RWPE2 (cell line): ENCODE measurements at regions not wholly inside any gene's neighbourhood (a gene's known extent, or its start where the extent isn't known, plus 50 kb on each side); places are given as distances from the start of the nearest gene placed in this dataset.
"Not testable (repeated sequence)": the region's sequence is repeated elsewhere in the genome, so short reads cannot be mapped to it uniquely, and the experiment has no call there.

Experiments
- ATAC-seq: fragments of 200-7000 bp; cut with Tn5 transposase; 3 replicates; pipeline ENCODE4 v1.9.1; 2021; ENCODE audit warnings: low read depth
- DNase-seq: peaks from one replicate; pipeline ENCODE4 v3.0.0-alpha.2; 2020; ENCODE audit warnings: low spot score
- H3K27ac ChIP-seq: fragments of 450-650 bp; 2 replicates; pipeline ENCODE4 v1.5.1; 2017; ENCODE audit warnings: mild to moderate bottlenecking; ENCODE audit not compliant: poor library complexity, severe bottlenecking
- H3K27me3 ChIP-seq: fragments of 250-450 bp; sonication (Bioruptor Pico); 2 replicates; pipeline ENCODE4 v1.5.1; 2021; ENCODE audit warnings: mild to moderate bottlenecking, moderate library complexity; ENCODE audit not compliant: insufficient read depth, poor library complexity, severe bottlenecking
- H3K36me3 ChIP-seq: fragments of 250-450 bp; sonication (Bioruptor Pico); 2 replicates; pipeline ENCODE4 v1.5.1; 2020; ENCODE audit warnings: low read depth, mild to moderate bottlenecking, moderate library complexity
- H3K4me1 ChIP-seq: fragments of 250-450 bp; sonication (Bioruptor Pico); 2 replicates; pipeline ENCODE4 v1.5.1; 2021; ENCODE audit warnings: mild to moderate bottlenecking, moderate library complexity; ENCODE audit not compliant: insufficient read depth, poor library complexity, severe bottlenecking
- H3K4me3 ChIP-seq: fragments of 250-450 bp; sonication (Bioruptor Pico); 2 replicates; pipeline ENCODE4 v1.5.1; 2021; ENCODE audit warnings: mild to moderate bottlenecking, moderate library complexity; ENCODE audit not compliant: severe bottlenecking
- H3K9me3 ChIP-seq: fragments of 250-450 bp; sonication (Bioruptor Pico); 2 replicates; pipeline ENCODE4 v1.5.1; 2021; ENCODE audit warnings: mild to moderate bottlenecking, moderate library complexity; ENCODE audit not compliant: severe bottlenecking
- CTCF ChIP-seq: fragments of 450-650 bp; IDR thresholded peaks from one replicate; pipeline ENCODE4 v1.5.1; 2017; ENCODE audit warnings: mild to moderate bottlenecking, moderate library complexity; ENCODE audit not compliant: poor library complexity, severe bottlenecking

- no peaks in the 10 kb centered on the region for H3K9me3 ChIP-seq
- H3K36me3 ChIP-seq, result no peaks in the 10 kb centered on the region
- no peak for DNase-seq
- no peaks in the 10 kb centered on the region for H3K27me3 ChIP-seq
- no peaks in the 10 kb centered on the region for H3K4me1 ChIP-seq
- TF ChIP-seq CTCF, result no peak
- no peak for ATAC-seq
- no peak overlapping the region for H3K27ac ChIP-seq
- H3K4me3 ChIP-seq, result no peak overlapping the region
Observed at GRCh38 chr3:75321060-75321459, 343.1 kb upstream of the FRG2C start.

GRCh38 chr3:75323936-75324335 lies 340.2 kb upstream of the FRG2C start:
- not testable (repeated sequence) for DNase-seq, H3K9me3 ChIP-seq, H3K4me1 ChIP-seq, H3K27me3 ChIP-seq, H3K27ac ChIP-seq, H3K4me3 ChIP-seq, H3K36me3 ChIP-seq, ATAC-seq

- no peaks in the 10 kb centered on the region for H3K27me3 ChIP-seq
- DNase-seq, result no peak
- no peak overlapping the region for H3K27ac ChIP-seq
- no peak overlapping the region for H3K4me3 ChIP-seq
- no peaks in the 10 kb centered on the region for H3K4me1 ChIP-seq
- no peaks in the 10 kb centered on the region for H3K9me3 ChIP-seq
- ATAC-seq, result no peak
- TF ChIP-seq CTCF, result no peak
- H3K36me3 ChIP-seq, result no peaks in the 10 kb centered on the region
Observed at GRCh38 chr3:75325716-75326115, 338.4 kb upstream of the FRG2C start.

- no peak overlapping the region for H3K27ac ChIP-seq
- no peak for TF ChIP-seq CTCF
- no peak for ATAC-seq
- no peak overlapping the region for H3K4me3 ChIP-seq
- H3K9me3 ChIP-seq, result no peaks in the 10 kb centered on the region
- H3K4me1 ChIP-seq, result no peaks in the 10 kb centered on the region
- H3K36me3 ChIP-seq, result no peaks in the 10 kb centered on the region
- H3K27me3 ChIP-seq, result no peaks in the 10 kb centered on the region
- no peak for DNase-seq
Observed at GRCh38 chr3:75327453-75327852, 336.7 kb upstream of the FRG2C start.

GRCh38 chr3:75329476-75330097 lies 334.5 kb upstream of the FRG2C start:
- no peak for TF ChIP-seq CTCF
- no peaks in the 10 kb centered on the region for H3K9me3 ChIP-seq
- no peak overlapping the region for H3K4me3 ChIP-seq
- ATAC-seq (no peak), DNase-seq (no peak)
- H3K27ac ChIP-seq, result no peak overlapping the region
- no peaks in the 10 kb centered on the region for H3K27me3 ChIP-seq
- no peaks in the 10 kb centered on the region for H3K36me3 ChIP-seq
- H3K4me1 ChIP-seq, result no peaks in the 10 kb centered on the region

GRCh38 chr3:75330446-75330845 lies 333.7 kb upstream of the FRG2C start:
- not testable (repeated sequence) for ATAC-seq, H3K27ac ChIP-seq, H3K27me3 ChIP-seq, DNase-seq, H3K4me3 ChIP-seq, H3K36me3 ChIP-seq, H3K9me3 ChIP-seq, H3K4me1 ChIP-seq

GRCh38 chr3:75332090-75332489 lies 332.0 kb upstream of the FRG2C start:
- not testable (repeated sequence) for H3K27me3 ChIP-seq, H3K4me3 ChIP-seq, H3K36me3 ChIP-seq, ATAC-seq, H3K4me1 ChIP-seq, H3K27ac ChIP-seq, H3K9me3 ChIP-seq, DNase-seq
